ENCODE measurements at regions not wholly inside any gene's neighbourhood (a gene's known extent, or its start where the extent isn't known, plus 50 kb on each side); places are given as distances from the start of the nearest gene placed in this dataset.

- Histone ChIP-seq H3K9me3 (no peaks in the 10 kb centered on the region), H3K27ac (peak overlapping the region; percentile 74 to 82 (median 78)), H3K4me3 (peak overlapping the region in 2 of 4 donors; percentile 4 to 27), H3K27me3 (no peaks in the 10 kb centered on the region), H3K36me3 (no peaks in the 10 kb centered on the region), H3K4me1 (peaks cover 0 to 10% of the 10 kb centered on the region in 2 donors)
- intact Hi-C loops (cut with DNase I; ENCODE audit: low total_unique reads) (loop anchor here (2.0 kb wide), 1 partner anchor 31 kb away; no protein-coding TSS in a partner anchor), in situ Hi-C loops (cut with MboI; ENCODE audit: low sequenced_read_pairs in 4 of 4) (no loop called here)
- ATAC-seq: peak; percentile 96 to 99
- TF ChIP-seq POLR2A (IDR thresholded peaks at IDR 0.05): no peak
- TF ChIP-seq CTCF (IDR thresholded peaks at IDR 0.05 in 4 of 5, conservative IDR thresholded peaks at IDR 0.05 in 1 of 5): no peak
- DNase-seq: no peak
Measured at GRCh38 chr4:34943741-34944386, 1300.5 kb downstream of the ARAP2 start.

GRCh38 chr4:34950926-34951325 is 1293.4 kb downstream of the ARAP2 start:
- in situ Hi-C loops (cut with MboI; ENCODE audit: low sequenced_read_pairs in 4 of 4): no loop called here
- H3K27ac ChIP-seq: no peak overlapping the region

GRCh38 chr4:34953145-34953799 is 1291.0 kb downstream of the ARAP2 start:
- Histone ChIP-seq H3K9me3 (no peaks in the 10 kb centered on the region), H3K4me1 (no peaks in the 10 kb centered on the region), H3K4me3 (no peak overlapping the region), H3K27me3 (no peaks in the 10 kb centered on the region), H3K36me3 (no peaks in the 10 kb centered on the region), H3K27ac (no peak overlapping the region)
- in situ Hi-C loops (cut with MboI; ENCODE audit: low sequenced_read_pairs in 4 of 4) (no loop called here), intact Hi-C loops (cut with DNase I; ENCODE audit: low total_unique reads) (no loop called here)
- TF ChIP-seq POLR2A (IDR thresholded peaks at IDR 0.05): no peak
- no peak for TF ChIP-seq CTCF (IDR thresholded peaks at IDR 0.05 in 4 of 5, conservative IDR thresholded peaks at IDR 0.05 in 1 of 5)
- ATAC-seq (no peak), DNase-seq (no peak)

More at GRCh38 chr4:34950926-34951325, 1293.4 kb downstream of the ARAP2 start:
- TF ChIP-seq CTCF (IDR thresholded peaks at IDR 0.05 in 4 of 5, conservative IDR thresholded peaks at IDR 0.05 in 1 of 5) (no peak), POLR2A (IDR thresholded peaks at IDR 0.05) (no peak)
- H3K36me3 ChIP-seq: no peaks in the 10 kb centered on the region
- H3K9me3 ChIP-seq: no peaks in the 10 kb centered on the region
- no peaks in the 10 kb centered on the region for H3K4me1 ChIP-seq
- DNase-seq (no peak), ATAC-seq (no peak)
- H3K27me3 ChIP-seq: no peaks in the 10 kb centered on the region
- intact Hi-C loops (cut with DNase I; ENCODE audit: low total_unique reads): no loop called here
- no peak overlapping the region for H3K4me3 ChIP-seq

GRCh38 chr4:34964613-34965012 is 1279.7 kb downstream of the ARAP2 start:
- intact Hi-C loops (cut with DNase I; ENCODE audit: low total_unique reads): no loop called here

More at GRCh38 chr4:34964613-34965012, 1279.7 kb downstream of the ARAP2 start:
- H3K4me3 ChIP-seq: no peak overlapping the region
- no peak for TF ChIP-seq POLR2A (IDR thresholded peaks at IDR 0.05)
- TF ChIP-seq CTCF (IDR thresholded peaks at IDR 0.05 in 4 of 5, conservative IDR thresholded peaks at IDR 0.05 in 1 of 5): no peak
- no peak overlapping the region for H3K27ac ChIP-seq
- no peaks in the 10 kb centered on the region for H3K4me1 ChIP-seq
- no peak for ATAC-seq
- in situ Hi-C loops (cut with MboI; ENCODE audit: low sequenced_read_pairs in 4 of 4): no loop called here
- H3K27me3 ChIP-seq: no peaks in the 10 kb centered on the region
- DNase-seq: no peak
- H3K9me3 ChIP-seq: no peaks in the 10 kb centered on the region
- H3K36me3 ChIP-seq: no peaks in the 10 kb centered on the region
